ENCODE measurements at regions not wholly inside any gene's neighbourhood (a gene's known extent, or its start where the extent isn't known, plus 50 kb on each side); places are given as distances from the start of the nearest gene placed in this dataset.

DNA sequence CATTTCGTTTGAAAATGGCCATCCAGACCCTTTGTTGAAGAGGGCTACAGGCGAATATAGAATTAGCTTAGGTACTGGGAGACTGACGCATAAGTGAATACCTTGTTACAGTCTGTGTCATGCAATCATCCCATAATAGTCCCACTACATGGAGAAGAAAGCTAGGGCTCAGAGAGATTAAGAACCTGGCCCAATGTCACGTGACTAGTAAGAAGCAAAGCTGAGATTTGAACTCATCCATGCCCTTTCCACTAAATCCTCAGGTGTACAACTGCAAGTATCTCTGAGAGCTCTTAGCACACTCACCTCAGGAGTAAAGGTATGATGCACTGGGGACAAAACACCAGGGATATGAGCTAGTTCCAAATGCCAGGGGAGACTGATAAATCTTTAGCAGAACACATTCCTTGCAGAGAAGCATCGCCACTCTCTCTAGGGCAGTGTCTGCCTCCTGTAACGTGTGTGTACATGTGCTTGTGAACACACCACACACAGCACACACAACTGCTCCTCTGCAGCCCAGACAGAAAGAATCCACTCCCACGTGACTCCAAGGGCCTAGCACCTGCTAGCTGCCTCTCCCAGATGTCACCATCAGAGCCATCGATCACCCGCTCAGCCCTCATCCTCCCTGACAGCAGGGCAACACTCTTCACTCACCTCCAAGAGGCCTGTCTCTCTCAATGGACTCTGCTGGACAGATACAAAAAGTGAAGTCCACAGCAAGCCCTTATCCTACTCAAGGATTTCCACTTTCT is 402.8 kb downstream of the NXPE2 start:
- no peak overlapping the region for H3K27ac ChIP-seq (ENCODE audit: low read length)
- no peaks in the 10 kb centered on the region for H3K4me1 ChIP-seq (ENCODE audit: control insufficient read depth, insufficient read depth, low read length)
- CTCF ChIA-PET = no interaction called here
- no peak for DNase-seq (ENCODE audit: low read depth, low spot score)
- H3K9me3 ChIP-seq (ENCODE audit: control insufficient read depth, insufficient read depth, low read depth, low read length) = no peaks in the 10 kb centered on the region
- intact Hi-C loops (cut with micrococcal nuclease; ENCODE audit: unreplicated experiment) = no loop called here
- no peaks in the 10 kb centered on the region for H3K36me3 ChIP-seq (ENCODE audit: control insufficient read depth, insufficient read depth, low read length)
- H3K4me3 ChIP-seq (ENCODE audit: low read depth in 2 of 2, low read length in 2 of 2) = no peak overlapping the region
- TF ChIP-seq SIN3A (IDR thresholded peaks at IDR 0.05; ENCODE audit: borderline replicate concordance, insufficient read depth, low read depth, low read length) = no peak
- TF ChIP-seq, protein P1, sequence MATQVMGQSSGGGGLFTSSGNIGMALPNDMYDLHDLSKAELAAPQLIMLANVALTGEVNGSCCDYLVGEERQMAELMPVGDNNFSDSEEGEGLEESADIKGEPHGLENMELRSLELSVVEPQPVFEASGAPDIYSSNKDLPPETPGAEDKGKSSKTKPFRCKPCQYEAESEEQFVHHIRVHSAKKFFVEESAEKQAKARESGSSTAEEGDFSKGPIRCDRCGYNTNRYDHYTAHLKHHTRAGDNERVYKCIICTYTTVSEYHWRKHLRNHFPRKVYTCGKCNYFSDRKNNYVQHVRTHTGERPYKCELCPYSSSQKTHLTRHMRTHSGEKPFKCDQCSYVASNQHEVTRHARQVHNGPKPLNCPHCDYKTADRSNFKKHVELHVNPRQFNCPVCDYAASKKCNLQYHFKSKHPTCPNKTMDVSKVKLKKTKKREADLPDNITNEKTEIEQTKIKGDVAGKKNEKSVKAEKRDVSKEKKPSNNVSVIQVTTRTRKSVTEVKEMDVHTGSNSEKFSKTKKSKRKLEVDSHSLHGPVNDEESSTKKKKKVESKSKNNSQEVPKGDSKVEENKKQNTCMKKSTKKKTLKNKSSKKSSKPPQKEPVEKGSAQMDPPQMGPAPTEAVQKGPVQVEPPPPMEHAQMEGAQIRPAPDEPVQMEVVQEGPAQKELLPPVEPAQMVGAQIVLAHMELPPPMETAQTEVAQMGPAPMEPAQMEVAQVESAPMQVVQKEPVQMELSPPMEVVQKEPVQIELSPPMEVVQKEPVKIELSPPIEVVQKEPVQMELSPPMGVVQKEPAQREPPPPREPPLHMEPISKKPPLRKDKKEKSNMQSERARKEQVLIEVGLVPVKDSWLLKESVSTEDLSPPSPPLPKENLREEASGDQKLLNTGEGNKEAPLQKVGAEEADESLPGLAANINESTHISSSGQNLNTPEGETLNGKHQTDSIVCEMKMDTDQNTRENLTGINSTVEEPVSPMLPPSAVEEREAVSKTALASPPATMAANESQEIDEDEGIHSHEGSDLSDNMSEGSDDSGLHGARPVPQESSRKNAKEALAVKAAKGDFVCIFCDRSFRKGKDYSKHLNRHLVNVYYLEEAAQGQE (IDR thresholded peaks at IDR 0.05; ENCODE audit: insufficient read depth in 1 of 2, low read depth in 2 of 2, low read length in 1 of 2) = no peak
- POLR2A ChIA-PET = no interaction called here
- H3K27me3 ChIP-seq (ENCODE audit: control insufficient read depth, insufficient read depth, low read length) = 0 out of 2 replicates have a peak, but pooled peaks cover 2% of the 10 kb centered on the region
- BruUV-seq (replicated peaks) = no TSS peak
- in situ Hi-C loops (cut with HindIII; ENCODE audit: low pct_unique_long_range_greater_than_20kb, low sequenced_read_pairs) = no loop called here
- no peak for ATAC-seq

GRCh38 chr11:115081972-115082371 is 403.6 kb downstream of the NXPE2 start:
- H3K27ac ChIP-seq (ENCODE audit: low read length) = no peak overlapping the region
- H3K27me3 ChIP-seq (ENCODE audit: control insufficient read depth, insufficient read depth, low read length) = 0 out of 2 replicates have a peak, but pooled peaks cover under 1% of the 10 kb centered on the region
- POLR2A ChIA-PET = no interaction called here
- BruUV-seq (replicated peaks) = no TSS peak
- no peak for DNase-seq (ENCODE audit: low read depth, low spot score)
- no peak for ATAC-seq
- CTCF ChIA-PET = no interaction called here
- H3K4me1 ChIP-seq (ENCODE audit: control insufficient read depth, insufficient read depth, low read length) = no peaks in the 10 kb centered on the region
- no peaks in the 10 kb centered on the region for H3K9me3 ChIP-seq (ENCODE audit: control insufficient read depth, insufficient read depth, low read depth, low read length)
- no peak overlapping the region for H3K4me3 ChIP-seq (ENCODE audit: low read depth in 2 of 2, low read length in 2 of 2)
- TF ChIP-seq CTCF (IDR thresholded peaks at IDR 0.05) = no peak
- no peaks in the 10 kb centered on the region for H3K36me3 ChIP-seq (ENCODE audit: control insufficient read depth, insufficient read depth, low read length)
- intact Hi-C loops (cut with micrococcal nuclease; ENCODE audit: unreplicated experiment) = no loop called here
- in situ Hi-C loops (cut with HindIII; ENCODE audit: low pct_unique_long_range_greater_than_20kb, low sequenced_read_pairs) = no loop called here

DNA sequence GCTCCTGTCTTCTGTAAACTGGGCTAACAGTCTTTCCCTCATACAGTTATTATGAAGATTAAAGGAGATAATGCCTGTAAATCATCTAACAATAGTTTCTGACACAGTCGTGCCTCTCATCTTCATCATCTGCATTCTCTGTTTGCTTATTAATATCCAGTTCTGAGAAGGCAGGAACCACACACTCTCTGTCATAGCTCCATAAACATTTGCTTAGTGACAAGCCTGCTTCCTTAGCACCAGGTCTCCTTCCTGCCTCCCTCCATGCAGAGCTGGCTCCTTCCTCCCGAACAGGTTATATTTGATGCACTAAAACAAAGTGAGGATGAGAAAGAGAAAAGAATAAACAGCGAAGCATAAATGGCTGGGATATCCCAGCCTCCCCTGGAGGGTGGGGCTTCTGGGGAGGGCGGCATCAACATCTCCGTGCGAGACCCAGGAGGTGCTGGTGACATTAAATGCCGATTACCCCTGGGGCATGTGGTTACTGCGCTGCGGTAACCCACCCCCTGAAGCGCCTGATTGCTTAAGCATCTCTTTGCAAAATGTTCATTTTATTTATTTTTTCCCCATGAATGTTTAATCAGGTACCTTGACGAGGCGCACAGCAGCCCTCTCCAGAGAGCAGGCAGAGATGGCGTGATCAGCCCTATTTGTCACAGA is 404.9 kb downstream of the NXPE2 start:
- H3K4me3 ChIP-seq (ENCODE audit: low read depth in 2 of 2, low read length in 2 of 2) = no peak overlapping the region
- H3K27me3 ChIP-seq (ENCODE audit: control insufficient read depth, insufficient read depth, low read length) = no peaks in the 10 kb centered on the region
- DNase-seq (ENCODE audit: low read depth, low spot score) (no peak), ATAC-seq (no peak)
- POLR2A ChIA-PET = no interaction called here
- BruUV-seq (replicated peaks) = no TSS peak
- no peak for TF ChIP-seq CTCF (IDR thresholded peaks at IDR 0.05)
- no peak for TF ChIP-seq TCF7L2 (IDR thresholded peaks at IDR 0.05; ENCODE audit: low read depth, low read length)
- TF ChIP-seq SIN3A (IDR thresholded peaks at IDR 0.05; ENCODE audit: borderline replicate concordance, insufficient read depth, low read depth, low read length) = no peak
- TF ChIP-seq, protein P1 (IDR thresholded peaks at IDR 0.05; ENCODE audit: insufficient read depth in 1 of 2, low read depth in 2 of 2, low read length in 1 of 2) = no peak
- H3K9me3 ChIP-seq (ENCODE audit: control insufficient read depth, insufficient read depth, low read depth, low read length) = no peaks in the 10 kb centered on the region
- no peak overlapping the region for H3K27ac ChIP-seq (ENCODE audit: low read length)
- CTCF ChIA-PET = no interaction called here
- no peaks in the 10 kb centered on the region for H3K4me1 ChIP-seq (ENCODE audit: control insufficient read depth, insufficient read depth, low read length)
- in situ Hi-C loops (cut with HindIII; ENCODE audit: low pct_unique_long_range_greater_than_20kb, low sequenced_read_pairs) (no loop called here), intact Hi-C loops (cut with micrococcal nuclease; ENCODE audit: unreplicated experiment) (no loop called here)
- no peaks in the 10 kb centered on the region for H3K36me3 ChIP-seq (ENCODE audit: control insufficient read depth, insufficient read depth, low read length)

Measured in Panc1 (cell line).